Mesenchymal stem cell (in vitro differentiated cells and primary cell): ENCODE measurements at regions not wholly inside any gene's neighbourhood (a gene's known extent, or its start where the extent isn't known, plus 50 kb on each side); places are given as distances from the start of the nearest gene placed in this dataset.

Source experiments
- DNase-seq: peaks from one replicate; pipeline ENCODE4 v3.0.0-alpha.2; 2013
- H2AFZ ChIP-seq: one replicate; pipeline ENCODE4 v1.6.1; 2013; ENCODE audit warnings: low read depth, mild to moderate bottlenecking, control low read depth, inconsistent platforms, low read length, moderate library complexity
- H2AK5ac ChIP-seq: 2 replicates; pipeline ENCODE4 v1.6.1; 2013; ENCODE audit warnings: low read length, moderate library complexity, mild to moderate bottlenecking, inconsistent platforms; ENCODE audit not compliant: severe bottlenecking
- H2BK120ac ChIP-seq: one replicate; pipeline ENCODE4 v1.6.1; 2013; ENCODE audit warnings: low read depth, mild to moderate bottlenecking, inconsistent platforms, low read length, moderate library complexity
- H2BK12ac ChIP-seq, 2 experiments: one replicate each; pipeline ENCODE4 v1.6.1; 2013; ENCODE audit warnings: inconsistent platforms in 2 of 2, low read length in 2 of 2, mild to moderate bottlenecking in 2 of 2, moderate library complexity in 2 of 2, control low read depth in 1 of 2
- H2BK15ac ChIP-seq: one replicate; pipeline ENCODE4 v1.6.1; 2013; ENCODE audit warnings: mild to moderate bottlenecking, low read depth, inconsistent platforms; ENCODE audit not compliant: poor library complexity, severe bottlenecking
- H2BK5ac ChIP-seq: 2 replicates; pipeline ENCODE4 v1.6.1; 2013; ENCODE audit warnings: low read depth, mild to moderate bottlenecking, low read length, control low read depth, inconsistent platforms; ENCODE audit not compliant: poor library complexity, severe bottlenecking
- H3K14ac ChIP-seq, 2 experiments: one replicate each; pipeline ENCODE4 v1.6.1; 2013; ENCODE audit warnings: inconsistent platforms in 2 of 2, low read length in 2 of 2, control low read depth in 1 of 2, mild to moderate bottlenecking in 1 of 2, moderate library complexity in 1 of 2
- H3K18ac ChIP-seq, 2 experiments: one replicate each; pipeline ENCODE4 v1.6.1; 2013; ENCODE audit warnings: inconsistent platforms in 2 of 2, low read length in 2 of 2, control low read depth in 1 of 2, low read depth in 1 of 2, mild to moderate bottlenecking in 1 of 2
- H3K23ac ChIP-seq, 2 experiments: one replicate each; pipeline ENCODE4 v1.6.1; 2013; ENCODE audit warnings: inconsistent platforms in 2 of 2, low read length in 2 of 2, mild to moderate bottlenecking in 2 of 2, moderate library complexity in 2 of 2, control low read depth in 1 of 2
- H3K27ac ChIP-seq: 2 replicates; pipeline ENCODE4 v1.5.1; 2013; ENCODE audit warnings: mild to moderate bottlenecking, moderate library complexity, low read length, control low read depth, inconsistent platforms; ENCODE audit not compliant: poor library complexity, severe bottlenecking
- H3K27me3 ChIP-seq, 2 experiments: 2 replicates each; pipeline versions ENCODE4 v1.6.1 to v1.7.0; 2013; ENCODE audit warnings: low read length in 2 of 2, mild to moderate bottlenecking in 2 of 2, moderate library complexity in 2 of 2, control low read depth in 1 of 2, inconsistent platforms in 1 of 2; ENCODE audit not compliant: control insufficient read depth in 1 of 2, insufficient read depth in 1 of 2
- H3K36me3 ChIP-seq, 2 experiments: 2 replicates each; pipeline versions ENCODE4 v1.6.1 to v1.7.0; 2013; ENCODE audit warnings: low read length in 2 of 2, control low read depth in 1 of 2, inconsistent platforms in 1 of 2, low read depth in 1 of 2, mild to moderate bottlenecking in 1 of 2; ENCODE audit not compliant: insufficient read depth in 2 of 2, control insufficient read depth in 1 of 2
- H3K4ac ChIP-seq, 2 experiments: one replicate each; pipeline ENCODE4 v1.6.1; 2013; ENCODE audit warnings: inconsistent platforms in 2 of 2, low read length in 2 of 2, mild to moderate bottlenecking in 2 of 2, moderate library complexity in 2 of 2, control low read depth in 1 of 2, low read depth in 1 of 2
- H3K4me1 ChIP-seq: 2 replicates; pipeline ENCODE4 v1.6.1; 2013; ENCODE audit warnings: low read depth, low read length, control low read depth; ENCODE audit not compliant: control insufficient read depth, insufficient read depth
- H3K4me2 ChIP-seq: 2 replicates; pipeline ENCODE4 v1.6.1; 2013; ENCODE audit warnings: low read length, mild to moderate bottlenecking, inconsistent platforms; ENCODE audit not compliant: poor library complexity, severe bottlenecking
- H3K4me3 ChIP-seq, 2 experiments: 2 replicates each; pipeline versions ENCODE4 v1.5.1 to v1.7.0; 2013; ENCODE audit warnings: low read length in 2 of 2, mild to moderate bottlenecking in 2 of 2, control low read depth in 1 of 2, low read depth in 1 of 2; ENCODE audit not compliant: insufficient read depth in 1 of 2
- H3K79me1 ChIP-seq: replicated peaks from 2 replicates; pipeline ENCODE4 v1.6.1; 2013; ENCODE audit warnings: mild to moderate bottlenecking, control low read depth, low read length, inconsistent platforms; ENCODE audit not compliant: poor library complexity, severe bottlenecking
- H3K9ac ChIP-seq: 2 replicates; pipeline ENCODE4 v1.7.0; 2013; ENCODE audit warnings: mild to moderate bottlenecking, low read length, moderate library complexity
- H3K9me3 ChIP-seq: 2 replicates; pipeline ENCODE4 v1.7.0; 2013; ENCODE audit warnings: mild to moderate bottlenecking, low read length; ENCODE audit not compliant: control insufficient read depth
- H4K8ac ChIP-seq: one replicate; pipeline ENCODE4 v1.6.1; 2013; ENCODE audit warnings: inconsistent platforms, mild to moderate bottlenecking, low read length, moderate library complexity
- H4K91ac ChIP-seq: one replicate; pipeline ENCODE4 v1.6.1; 2013; ENCODE audit warnings: mild to moderate bottlenecking, low read length, inconsistent platforms
- WGBS: methylation state at CpG from one replicate; pipeline ENCODE4 v1.1.7; 2013; ENCODE audit warnings: mixed read lengths; 5-methylcytosine and 5-hydroxymethylcytosine counted together

- Histone ChIP-seq H3K9me3 (peaks cover 5% of the 10 kb centered on the region), H3K18ac (no peak overlapping the region), H2BK12ac (no peak overlapping the region), H3K79me1 (no peaks in the 10 kb centered on the region), H3K14ac (no peak overlapping the region), H2AK5ac (no peak overlapping the region), H3K4me1 (peaks cover 3% of the 10 kb centered on the region), H4K8ac (no peak overlapping the region), H4K91ac (no peak overlapping the region), H3K4ac (no peak overlapping the region), H3K4me3 (no peak overlapping the region), H2BK15ac (no peak overlapping the region), H3K23ac (no peak overlapping the region), H3K36me3 (no peaks in the 10 kb centered on the region), H2AFZ (no peak overlapping the region), H3K4me2 (no peak overlapping the region), H3K27me3 (no peaks in the 10 kb centered on the region), H2BK5ac (no peak overlapping the region), H3K9ac (peak overlapping the region; percentile 7), H3K27ac (no peak overlapping the region), H2BK120ac (no peak overlapping the region)
- 43% methylated on average over 1 of the region's 1 CpG for WGBS
- no peak for DNase-seq
These were observed 337.1 kb upstream of the AKR1E2 start for GRCh38 chr10:4488904-4489303.

- no peak overlapping the region for H3K4ac ChIP-seq
These were observed 340.4 kb upstream of the AKR1E2 start for GRCh38 chr10:4485636-4486035.

DNA sequence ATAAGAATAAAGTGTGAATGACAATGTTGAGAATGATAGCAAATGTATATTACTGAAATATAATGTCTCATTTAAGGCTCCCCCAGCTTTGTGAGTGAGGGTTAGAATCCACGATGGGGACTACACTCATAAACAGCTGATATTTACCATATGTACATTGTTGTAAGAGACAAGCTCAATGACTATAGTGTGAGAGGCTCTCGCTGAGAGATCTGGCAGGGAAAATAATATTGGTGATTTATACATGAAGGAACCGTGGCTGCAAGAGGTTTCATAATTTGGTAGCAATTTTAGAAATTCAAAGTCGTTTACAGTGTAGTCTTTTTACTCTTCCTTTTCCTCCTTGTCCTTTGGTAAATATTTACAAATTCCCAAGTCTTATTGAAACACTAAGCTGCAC is 342.2 kb upstream of the AKR1E2 start:
- Histone ChIP-seq H3K4me2 (no peak overlapping the region), H4K8ac (no peak overlapping the region), H3K79me1 (no peaks in the 10 kb centered on the region), H3K36me3 (no peaks in the 10 kb centered on the region), H3K4me3 (no peak overlapping the region), H2AFZ (no peak overlapping the region), H3K23ac (no peak overlapping the region), H3K14ac (no peak overlapping the region), H3K9ac (no peak overlapping the region), H3K9me3 (no peaks in the 10 kb centered on the region), H3K4me1 (peaks cover 3% of the 10 kb centered on the region), H2BK5ac (no peak overlapping the region), H2BK12ac (no peak overlapping the region), H3K4ac (no peak overlapping the region), H2BK15ac (no peak overlapping the region), H2BK120ac (no peak overlapping the region), H3K27ac (no peak overlapping the region), H3K18ac (no peak overlapping the region), H3K27me3 (no peaks in the 10 kb centered on the region), H2AK5ac (no peak overlapping the region), H4K91ac (no peak overlapping the region)
- WGBS, result 71% methylated on average over 3 of the region's 4 CpGs
- DNase-seq, result no peak

More at GRCh38 chr10:4485636-4486035, 340.4 kb upstream of the AKR1E2 start:
- Histone ChIP-seq H3K4me1 (peaks cover 3% of the 10 kb centered on the region), H2BK12ac (no peak overlapping the region), H3K4me3 (no peak overlapping the region), H3K23ac (no peak overlapping the region), H3K9me3 (no peaks in the 10 kb centered on the region), H3K18ac (no peak overlapping the region), H3K4me2 (no peak overlapping the region), H2AK5ac (no peak overlapping the region), H3K9ac (no peak overlapping the region), H2BK120ac (no peak overlapping the region), H3K27me3 (no peaks in the 10 kb centered on the region), H2BK5ac (no peak overlapping the region), H4K8ac (no peak overlapping the region), H4K91ac (no peak overlapping the region), H2BK15ac (no peak overlapping the region), H2AFZ (no peak overlapping the region), H3K36me3 (no peaks in the 10 kb centered on the region), H3K27ac (no peak overlapping the region), H3K79me1 (no peaks in the 10 kb centered on the region), H3K14ac (no peak overlapping the region)
- WGBS, result 92% methylated on average over 3 of the region's 3 CpGs
- no peak for DNase-seq

- Histone ChIP-seq H3K9me3 (no peaks in the 10 kb centered on the region), H3K18ac (no peak overlapping the region), H3K4me2 (no peak overlapping the region), H2AFZ (no peak overlapping the region), H3K4ac (no peak overlapping the region), H2AK5ac (no peak overlapping the region), H3K4me1 (no peaks in the 10 kb centered on the region), H3K36me3 (no peaks in the 10 kb centered on the region), H3K79me1 (no peaks in the 10 kb centered on the region), H2BK15ac (no peak overlapping the region), H3K27ac (no peak overlapping the region), H4K8ac (no peak overlapping the region), H4K91ac (no peak overlapping the region), H3K14ac (no peak overlapping the region), H3K23ac (no peak overlapping the region), H2BK5ac (no peak overlapping the region), H3K9ac (no peak overlapping the region), H3K4me3 (no peak overlapping the region), H3K27me3 (no peaks in the 10 kb centered on the region), H2BK120ac (no peak overlapping the region), H2BK12ac (no peak overlapping the region)
- DNase-seq, result no peak
These were observed 343.3 kb upstream of the AKR1E2 start for GRCh38 chr10:4482659-4483058.
